ENCODE measurements at regions not wholly inside any gene's neighbourhood (a gene's known extent, or its start where the extent isn't known, plus 50 kb on each side); places are given as distances from the start of the nearest gene placed in this dataset.
A peak's percentile ranks its signal among the peaks of the same experiment; 100 is the strongest.

DNA sequence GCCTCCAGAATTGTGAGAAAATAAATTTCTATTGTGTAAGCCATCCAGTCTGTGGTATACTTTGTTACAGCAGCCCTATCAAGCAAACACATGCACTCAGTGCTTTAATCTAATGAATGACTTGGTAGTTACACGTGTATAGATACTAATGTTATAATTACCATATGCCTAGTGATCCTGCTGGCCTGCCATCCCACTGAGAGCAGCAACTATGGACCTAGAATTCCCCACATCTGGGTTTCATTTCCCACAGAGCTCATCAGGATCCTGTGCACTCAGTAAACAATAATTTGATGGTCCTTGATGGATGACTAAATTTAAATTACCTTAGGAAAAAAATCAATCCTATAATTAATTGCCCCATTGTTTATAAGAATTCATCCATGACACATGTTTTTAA is 86.5 kb upstream of the RGS1 start:
- POLR2A ChIA-PET, result interaction anchor here (0.8 kb wide), 1 partner anchor 51 kb away, joined by 3 read pairs; no protein-coding TSS in a partner anchor
- Histone ChIP-seq H3K27ac (ENCODE audit: low read depth, low read length) (no peak overlapping the region), H3K9me3 (ENCODE audit: control insufficient read depth, insufficient read depth, low read length) (no peaks in the 10 kb centered on the region), H3K4me3 (ENCODE audit: low read depth, low read length) (no peak overlapping the region), H3K27me3 (ENCODE audit: control insufficient read depth, insufficient read depth, low read length) (no peaks in the 10 kb centered on the region)
- TF ChIP-seq, protein P1, sequence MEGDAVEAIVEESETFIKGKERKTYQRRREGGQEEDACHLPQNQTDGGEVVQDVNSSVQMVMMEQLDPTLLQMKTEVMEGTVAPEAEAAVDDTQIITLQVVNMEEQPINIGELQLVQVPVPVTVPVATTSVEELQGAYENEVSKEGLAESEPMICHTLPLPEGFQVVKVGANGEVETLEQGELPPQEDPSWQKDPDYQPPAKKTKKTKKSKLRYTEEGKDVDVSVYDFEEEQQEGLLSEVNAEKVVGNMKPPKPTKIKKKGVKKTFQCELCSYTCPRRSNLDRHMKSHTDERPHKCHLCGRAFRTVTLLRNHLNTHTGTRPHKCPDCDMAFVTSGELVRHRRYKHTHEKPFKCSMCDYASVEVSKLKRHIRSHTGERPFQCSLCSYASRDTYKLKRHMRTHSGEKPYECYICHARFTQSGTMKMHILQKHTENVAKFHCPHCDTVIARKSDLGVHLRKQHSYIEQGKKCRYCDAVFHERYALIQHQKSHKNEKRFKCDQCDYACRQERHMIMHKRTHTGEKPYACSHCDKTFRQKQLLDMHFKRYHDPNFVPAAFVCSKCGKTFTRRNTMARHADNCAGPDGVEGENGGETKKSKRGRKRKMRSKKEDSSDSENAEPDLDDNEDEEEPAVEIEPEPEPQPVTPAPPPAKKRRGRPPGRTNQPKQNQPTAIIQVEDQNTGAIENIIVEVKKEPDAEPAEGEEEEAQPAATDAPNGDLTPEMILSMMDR (IDR thresholded peaks at IDR 0.05; ENCODE audit: low read depth, low read length), result no peak
- no peak for DNase-seq (ENCODE audit: low read depth, low spot score)
- CTCF ChIA-PET, result interaction anchor here (1.0 kb wide), 1 partner anchor 530 kb away, joined by 3 read pairs; no protein-coding TSS in a partner anchor

DNA sequence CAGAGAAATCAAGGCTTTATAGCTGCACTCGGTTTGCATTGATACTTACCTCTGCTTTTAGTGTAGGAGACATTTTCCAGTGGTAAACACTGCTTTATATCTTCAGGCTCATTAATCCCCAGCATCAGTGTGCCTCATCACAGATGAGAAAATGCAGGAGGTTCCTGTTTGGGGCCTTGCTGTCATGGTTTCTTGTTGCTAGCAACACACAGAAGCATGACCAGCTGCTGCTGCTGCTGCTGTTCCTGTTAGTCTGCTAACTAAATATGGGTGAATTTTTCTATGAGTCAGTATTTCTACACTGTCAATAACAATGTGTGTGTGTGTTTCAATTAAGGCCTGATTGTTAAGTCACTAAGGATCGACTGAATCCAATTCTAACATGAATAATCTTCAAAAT is 85.8 kb upstream of the RGS1 start:
- Histone ChIP-seq H3K9me3 (ENCODE audit: control insufficient read depth, insufficient read depth, low read length) (no peaks in the 10 kb centered on the region), H3K4me3 (ENCODE audit: low read depth, low read length) (no peak overlapping the region), H3K27ac (ENCODE audit: low read depth, low read length) (no peak overlapping the region), H3K27me3 (ENCODE audit: control insufficient read depth, insufficient read depth, low read length) (no peaks in the 10 kb centered on the region)
- CTCF ChIA-PET, result interaction anchor here (1.0 to 1.3 kb wide), 2 partner anchors 12 to 529 kb away, joined by 3 read pairs; no protein-coding TSS in a partner anchor
- TF ChIP-seq, protein P1 (IDR thresholded peaks at IDR 0.05; ENCODE audit: low read depth, low read length), result no peak
- peak; percentile 74 for DNase-seq (ENCODE audit: low read depth, low spot score)
- POLR2A ChIA-PET, result interaction anchor here (0.8 kb wide), 1 partner anchor 50 kb away, joined by 3 read pairs; no protein-coding TSS in a partner anchor

DNA sequence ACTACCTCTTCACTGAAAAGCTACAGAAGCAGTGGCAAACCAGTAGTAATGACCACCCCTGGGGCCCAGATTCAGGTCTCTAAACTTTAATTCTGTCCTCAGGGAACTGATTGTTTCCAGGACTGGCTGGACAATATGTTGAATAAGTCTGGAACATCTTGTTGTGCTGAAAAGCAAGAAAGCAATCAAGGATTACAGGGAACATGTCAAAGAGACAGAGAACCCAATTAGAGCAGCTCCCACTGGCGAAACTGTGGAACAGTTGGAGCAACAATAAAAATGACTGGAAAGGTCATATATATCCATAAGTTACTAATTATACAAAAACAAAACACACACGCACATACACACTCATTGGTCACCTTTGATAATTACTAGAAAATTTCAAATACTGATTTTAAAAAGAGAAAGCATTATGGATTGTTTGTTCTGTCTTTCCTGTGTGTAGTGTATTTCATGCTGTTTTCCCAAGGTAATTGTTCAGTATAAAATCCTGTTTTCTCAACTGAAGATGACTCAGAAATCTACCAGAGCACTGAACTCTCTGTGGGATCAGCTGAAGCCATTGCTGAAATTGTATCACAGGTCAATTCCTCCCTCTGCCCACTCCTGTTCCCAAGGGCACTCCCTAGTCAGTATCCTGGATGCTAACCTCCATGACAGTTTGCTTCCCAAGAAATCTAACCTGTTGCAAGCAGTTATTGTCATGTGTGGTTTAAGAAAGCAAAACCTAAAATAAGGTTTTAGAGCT is 83.6 kb upstream of the RGS1 start:
- CTCF ChIA-PET, result interaction anchor here (0.6 kb wide), 1 partner anchor 624 kb away, joined by 4 read pairs; no protein-coding TSS in a partner anchor
- no peak overlapping the region for H3K27ac ChIP-seq (ENCODE audit: low read depth, low read length)
- no peaks in the 10 kb centered on the region for H3K27me3 ChIP-seq (ENCODE audit: control insufficient read depth, insufficient read depth, low read length)
- TF ChIP-seq, protein P1 (IDR thresholded peaks at IDR 0.05; ENCODE audit: low read depth, low read length), result no peak
- no peak for DNase-seq (ENCODE audit: low read depth, low spot score)
- H3K4me3 ChIP-seq (ENCODE audit: low read depth, low read length), result no peak overlapping the region
- no peaks in the 10 kb centered on the region for H3K9me3 ChIP-seq (ENCODE audit: control insufficient read depth, insufficient read depth, low read length)
- POLR2A ChIA-PET, result no interaction called here

DNA sequence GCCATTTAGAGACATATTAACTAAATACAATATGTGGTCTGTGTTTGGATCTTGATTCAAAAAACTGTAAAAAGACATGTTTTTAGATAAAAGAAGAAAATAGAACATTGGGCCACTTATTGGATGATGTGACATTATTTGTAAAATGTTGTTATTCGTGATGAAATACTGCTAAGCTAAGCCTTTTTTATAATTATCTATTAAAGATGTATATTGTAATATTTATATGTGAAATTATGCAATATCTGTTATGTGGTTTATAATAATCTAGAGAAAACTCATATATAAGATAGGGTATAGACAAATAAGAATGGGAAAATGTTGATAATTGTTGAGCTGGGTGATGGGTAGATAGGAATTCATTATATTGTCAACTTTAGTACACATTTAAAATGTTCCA is 82.0 kb upstream of the RGS1 start:
- ChIA-PET POLR2A (no interaction called here), CTCF (no interaction called here)
- Histone ChIP-seq H3K9me3 (ENCODE audit: control insufficient read depth, insufficient read depth, low read length) (no peaks in the 10 kb centered on the region), H3K4me3 (ENCODE audit: low read depth, low read length) (no peak overlapping the region), H3K27me3 (ENCODE audit: control insufficient read depth, insufficient read depth, low read length) (no peaks in the 10 kb centered on the region), H3K27ac (ENCODE audit: low read depth, low read length) (no peak overlapping the region)
- DNase-seq (ENCODE audit: low read depth, low spot score), result no peak
- TF ChIP-seq, protein P1 (IDR thresholded peaks at IDR 0.05; ENCODE audit: low read depth, low read length), result no peak

DNA sequence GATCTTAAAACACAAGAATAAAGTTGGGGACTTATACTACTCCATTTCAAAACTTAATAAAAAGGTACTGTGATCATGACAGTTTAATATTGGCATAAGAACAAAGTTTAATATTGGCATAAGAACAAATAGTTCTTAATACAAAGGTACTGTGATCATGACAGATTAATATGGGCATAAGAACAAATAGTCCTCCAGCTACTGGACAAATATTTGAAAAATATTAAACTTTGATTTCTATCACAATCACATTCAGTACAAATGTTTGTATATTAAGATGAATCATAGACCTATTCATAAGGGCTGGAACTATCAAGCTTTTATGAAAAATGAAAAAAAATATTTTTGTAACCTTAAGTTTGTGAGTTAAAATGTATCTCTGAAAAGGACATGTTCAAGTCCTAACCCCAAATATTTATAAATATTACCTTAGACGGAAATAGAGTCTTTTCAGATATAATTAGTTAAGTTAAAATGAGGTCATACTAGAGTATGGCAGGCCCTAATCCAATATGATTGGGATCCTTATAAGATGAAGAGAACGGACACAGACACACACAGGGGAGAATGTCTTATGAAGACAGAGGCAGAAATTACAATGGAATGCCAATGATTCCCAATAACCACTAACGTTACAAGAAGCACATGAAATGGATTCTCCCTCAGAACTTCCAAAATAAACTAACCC is 79.1 kb upstream of the RGS1 start:
- peaks cover 7% of the 10 kb centered on the region; the same call in 1 of the 2 replicates for H3K9me3 ChIP-seq (ENCODE audit: control insufficient read depth, insufficient read depth, low read length)
- TF ChIP-seq, protein P1 (IDR thresholded peaks at IDR 0.05; ENCODE audit: low read depth, low read length), result no peak
- H3K4me3 ChIP-seq (ENCODE audit: low read depth, low read length), result no peak overlapping the region
- no peak overlapping the region for H3K27ac ChIP-seq (ENCODE audit: low read depth, low read length)
- CTCF ChIA-PET, result no interaction called here
- POLR2A ChIA-PET, result no interaction called here
- no peak for DNase-seq (ENCODE audit: low read depth, low spot score)
- H3K27me3 ChIP-seq (ENCODE audit: control insufficient read depth, insufficient read depth, low read length), result no peaks in the 10 kb centered on the region

All from AG04450 (cell line).